GM12878 (cell line): ENCODE measurements at regions not wholly inside any gene's neighbourhood (a gene's known extent, or its start where the extent isn't known, plus 50 kb on each side); places are given as distances from the start of the nearest gene placed in this dataset.

Experiments used
- ASH2L ChIP-seq: fragments of 300-600, 200-600 bp; sonication (generic); IDR thresholded peaks from 2 replicates; pipeline ENCODE4 v1.6.1; 2017; ENCODE audit warnings: low read depth, mild to moderate bottlenecking, borderline replicate concordance
- ATF3 ChIP-seq: IDR thresholded peaks from 2 replicates; pipeline ENCODE4 v1.6.1; 2011; ENCODE audit warnings: low read depth, mild to moderate bottlenecking, low read length, moderate library complexity, borderline replicate concordance; ENCODE audit errors: extremely low read depth
- BCLAF1 ChIP-seq: fragments of 450-650 bp; IDR thresholded peaks from 2 replicates; pipeline ENCODE4 v1.6.1; 2017; ENCODE audit warnings: antibody characterized with exemption, mild to moderate bottlenecking, moderate library complexity
- BRCA1 ChIP-seq: IDR thresholded peaks from 2 replicates; pipeline ENCODE4 v1.6.1; 2011; ENCODE audit warnings: low read depth, low read length, improper control_type of control experiment
- CBX3 ChIP-seq: fragments of 200-600 bp; sonication (generic); IDR thresholded peaks from 2 replicates; pipeline ENCODE4 v1.6.1; 2016; ENCODE audit warnings: low read depth, borderline replicate concordance
- CBX5 ChIP-seq: sonication (generic); IDR thresholded peaks from 2 replicates; pipeline ENCODE4 v1.6.1; 2016; ENCODE audit warnings: low read depth, moderate library complexity, mild to moderate bottlenecking, inconsistent platforms
- CHD2 ChIP-seq: IDR thresholded peaks from 2 replicates; pipeline ENCODE4 v1.6.1; 2011; ENCODE audit warnings: low read depth, low read length, improper control_type of control experiment, borderline replicate concordance
- CREM ChIP-seq: IDR thresholded peaks from 2 replicates; pipeline ENCODE4 v1.6.1; 2014; ENCODE audit warnings: antibody characterized with exemption, low read depth
- E2F4 ChIP-seq: IDR thresholded peaks from 2 replicates; pipeline ENCODE4 v1.6.1; 2012; ENCODE audit warnings: low read depth, low read length, improper control_type of control experiment
- IRF4 ChIP-seq: IDR thresholded peaks from 2 replicates; pipeline ENCODE4 v1.6.1; 2011; ENCODE audit warnings: low read depth, low read length
- IRF5 ChIP-seq: fragments of 450-650 bp; IDR thresholded peaks from 2 replicates; pipeline ENCODE4 v1.6.1; 2017; ENCODE audit warnings: borderline replicate concordance
- MXI1 ChIP-seq: fragments of 150-350 bp; IDR thresholded peaks from 2 replicates; pipeline ENCODE4 v1.6.1; 2011; ENCODE audit warnings: low read depth, mild to moderate bottlenecking, inconsistent platforms, low read length, improper control_type of control experiment
- NR2F1 ChIP-seq: fragments of 450-650 bp; conservative IDR thresholded peaks from 2 replicates; pipeline ENCODE4 v1.6.1; 2017; ENCODE audit warnings: mild to moderate bottlenecking
- PAX8 ChIP-seq: fragments of 450-650 bp; IDR thresholded peaks from 2 replicates; pipeline ENCODE4 v1.6.1; 2017; ENCODE audit warnings: mild to moderate bottlenecking, moderate library complexity
- POU2F2 ChIP-seq: IDR thresholded peaks from 3 replicates; pipeline ENCODE4 v1.6.1; 2011; ENCODE audit warnings: low read depth, mild to moderate bottlenecking, low read length, borderline replicate concordance
- RAD21 ChIP-seq: IDR thresholded peaks from 2 replicates; pipeline ENCODE4 v1.6.1; 2011; ENCODE audit warnings: mild to moderate bottlenecking, low read depth, low read length, moderate library complexity; ENCODE audit not compliant: insufficient read depth
- RBBP5 ChIP-seq: fragments of 200-600 bp; sonication (generic); conservative IDR thresholded peaks from 2 replicates; pipeline ENCODE4 v1.6.1; 2016
- RCOR1 ChIP-seq: conservative IDR thresholded peaks from 2 replicates; pipeline ENCODE4 v1.6.1; 2012; ENCODE audit warnings: low read depth, low read length, improper control_type of control experiment
- RUNX3 ChIP-seq: IDR thresholded peaks from 2 replicates; pipeline ENCODE4 v1.6.1; 2012; ENCODE audit warnings: low read length, inconsistent platforms
- SIX5 ChIP-seq: IDR thresholded peaks from 2 replicates; pipeline ENCODE4 v1.6.1; 2011; ENCODE audit warnings: mild to moderate bottlenecking, low read depth, low read length, moderate library complexity; ENCODE audit not compliant: severe bottlenecking
- SMC3 ChIP-seq: IDR thresholded peaks from 2 replicates; pipeline ENCODE4 v1.6.1; 2011; ENCODE audit warnings: low read length, improper control_type of control experiment, borderline replicate concordance
- SPI1 ChIP-seq: IDR thresholded peaks from 2 replicates; pipeline ENCODE4 v1.6.1; 2011; ENCODE audit warnings: low read depth, mild to moderate bottlenecking, low read length, moderate library complexity, borderline replicate concordance; ENCODE audit not compliant: insufficient read depth
- STAT1 ChIP-seq: fragments of 450-650 bp; conservative IDR thresholded peaks from 2 replicates; pipeline ENCODE4 v1.6.1; 2014; ENCODE audit warnings: antibody characterized with exemption, mild to moderate bottlenecking
- WRNIP1 ChIP-seq: IDR thresholded peaks from 2 replicates; pipeline ENCODE4 v1.6.1; 2011; ENCODE audit warnings: low read depth, low read length, improper control_type of control experiment, borderline replicate concordance
- ZBTB33 ChIP-seq: fragments of 450-650 bp; IDR thresholded peaks from 2 replicates; pipeline ENCODE4 v1.6.1; 2017; ENCODE audit warnings: mild to moderate bottlenecking

GRCh38 chr3:18556503-18557135 lies 131.5 kb upstream of the SATB1 start (continued):
- TF ChIP-seq E2F4 (no peak), CBX5 (no peak), PAX8 (no peak), CBX3 (no peak), MXI1 (no peak), RCOR1 (no peak), ASH2L (no peak), CREM (no peak), STAT1 (no peak), RUNX3 (peak; percentile 38; the same call in 1 of the 2 replicates), SMC3 (no peak), RAD21 (no peak), IRF5 (no peak), RBBP5 (no peak), SIX5 (no peak), ZBTB33 (no peak), BCLAF1 (no peak), ATF3 (no peak), IRF4 (no peak), POU2F2 (peak; percentile 40; the same call in 1 of the 3 replicates), SPI1 (no peak), WRNIP1 (no peak), NR2F1 (no peak), CHD2 (no peak), BRCA1 (no peak)
